ENCODE measurements at regions not wholly inside any gene's neighbourhood (a gene's known extent, or its start where the extent isn't known, plus 50 kb on each side); places are given as distances from the start of the nearest gene placed in this dataset.

DNA sequence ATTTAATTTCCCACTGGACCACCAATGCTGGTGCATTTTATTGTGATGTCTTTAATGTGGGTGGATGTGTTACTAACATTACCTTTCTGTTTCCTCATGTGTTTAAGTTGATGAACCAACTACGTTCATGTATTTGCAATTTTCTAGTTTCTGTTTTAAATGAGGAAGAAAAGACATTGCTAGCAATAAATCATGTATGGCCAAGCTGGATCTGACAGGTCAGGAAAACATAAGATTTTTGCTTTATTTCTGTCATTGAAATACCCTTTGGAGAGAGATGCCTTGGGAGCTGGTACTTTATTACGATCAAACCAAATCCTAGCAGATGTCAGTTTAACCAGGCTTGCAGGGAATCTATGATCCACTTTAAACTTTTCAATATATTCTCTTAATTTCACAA lies 553.2 kb downstream of the RFC3 start:
- H3K9me3 ChIP-seq, result no peaks in the 10 kb centered on the region
- no peak overlapping the region for H3K4me3 ChIP-seq
- no peaks in the 10 kb centered on the region for H3K4me1 ChIP-seq
- no peaks in the 10 kb centered on the region for H3K27me3 ChIP-seq
- TF ChIP-seq CTCF (IDR thresholded peaks at IDR 0.05) (no peak), POLR2A (IDR thresholded peaks at IDR 0.05) (no peak), POLR2AphosphoS5 (IDR thresholded peaks at IDR 0.05) (no peak), EP300 (IDR thresholded peaks at IDR 0.05) (no peak)
- no peak overlapping the region for H3K27ac ChIP-seq
- no peak for ATAC-seq
- 79 to 100% methylated on average over 2 of the region's 2 CpGs for WGBS, 2 donors (ENCODE audit: low coverage in 1 of 2)
- no peaks in the 10 kb centered on the region for H3K36me3 ChIP-seq

DNA sequence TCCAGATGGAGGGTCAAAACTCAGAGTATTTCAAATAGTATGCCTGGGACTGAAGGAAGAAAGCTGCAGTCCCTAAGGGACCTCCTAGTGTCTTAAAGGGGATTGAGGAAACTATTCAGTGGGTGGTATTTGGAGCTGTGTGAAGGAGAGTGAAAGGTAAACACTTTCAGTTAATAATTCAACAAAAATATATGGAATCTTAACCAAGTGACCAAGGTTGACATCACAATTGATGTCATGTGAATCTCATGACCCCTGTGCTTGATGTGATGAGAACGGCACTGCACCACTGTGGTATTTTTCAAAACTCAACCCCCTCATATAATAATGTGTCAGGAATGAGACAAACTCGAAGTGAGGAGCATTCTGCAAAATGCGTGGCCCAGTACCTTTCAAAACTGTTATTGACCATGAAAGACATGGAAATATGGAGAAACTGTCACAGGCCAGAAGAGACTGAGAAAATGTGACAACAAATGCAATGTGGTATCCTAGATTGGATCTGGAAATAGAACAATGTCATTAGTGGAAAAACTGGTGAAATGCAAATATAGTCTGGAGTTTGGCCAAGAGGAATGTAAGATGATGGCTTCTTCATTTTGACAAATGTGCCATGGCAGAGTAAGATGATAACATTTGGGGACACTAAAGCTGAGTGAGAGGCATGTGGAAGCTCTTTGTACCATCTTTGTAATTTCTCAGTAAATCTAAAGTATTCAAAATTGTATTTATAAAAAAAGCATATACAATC lies 553.9 kb downstream of the RFC3 start:
- ATAC-seq, result no peak
- 95 to 100% methylated on average over 1 to 3 of the region's 3 CpGs for WGBS, 2 donors (ENCODE audit: low coverage in 1 of 2)
- TF ChIP-seq POLR2A (IDR thresholded peaks at IDR 0.05) (no peak), EP300 (IDR thresholded peaks at IDR 0.05) (no peak), POLR2AphosphoS5 (IDR thresholded peaks at IDR 0.05) (no peak), CTCF (IDR thresholded peaks at IDR 0.05) (no peak)
- no peak overlapping the region for H3K27ac ChIP-seq
- H3K4me1 ChIP-seq, result no peaks in the 10 kb centered on the region
- H3K27me3 ChIP-seq, result no peaks in the 10 kb centered on the region
- H3K36me3 ChIP-seq, result no peaks in the 10 kb centered on the region
- no peak overlapping the region for H3K4me3 ChIP-seq
- H3K9me3 ChIP-seq, result no peaks in the 10 kb centered on the region

DNA sequence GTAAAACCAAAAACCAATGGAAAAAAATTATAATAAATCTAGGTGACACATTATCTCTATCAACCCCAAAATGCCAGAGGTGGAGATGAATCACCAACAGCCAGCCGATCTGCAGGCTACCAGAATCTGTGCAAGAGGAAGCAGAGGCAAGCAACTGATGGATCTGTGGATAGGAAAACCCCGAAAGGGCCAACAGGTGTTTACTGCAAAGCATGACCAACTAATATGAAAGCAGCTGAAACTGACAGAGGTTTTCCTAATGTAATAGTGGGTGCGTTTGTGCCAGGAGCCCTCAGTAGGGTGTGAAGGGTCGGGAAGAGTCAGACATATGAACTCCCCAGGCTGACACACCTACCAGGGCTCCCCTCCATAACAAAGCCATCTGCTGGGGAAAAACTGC lies 554.6 kb downstream of the RFC3 start:
- Histone ChIP-seq H3K36me3 (no peaks in the 10 kb centered on the region), H3K27ac (no peak overlapping the region), H3K27me3 (no peaks in the 10 kb centered on the region), H3K4me3 (no peak overlapping the region), H3K4me1 (no peaks in the 10 kb centered on the region), H3K9me3 (no peaks in the 10 kb centered on the region)
- TF ChIP-seq EP300 (IDR thresholded peaks at IDR 0.05) (no peak), POLR2AphosphoS5 (IDR thresholded peaks at IDR 0.05) (no peak)
- 63 to 68% methylated on average over 3 to 4 of the region's 4 CpGs for WGBS, 2 donors (ENCODE audit: low coverage in 1 of 2)
- no peak for ATAC-seq

GRCh38 chr13:34376483-34376882 lies 558.5 kb downstream of the RFC3 start:
- H3K9me3 ChIP-seq, result no peaks in the 10 kb centered on the region
- TF ChIP-seq POLR2AphosphoS5 (IDR thresholded peaks at IDR 0.05) (no peak), POLR2A (IDR thresholded peaks at IDR 0.05) (no peak), CTCF (IDR thresholded peaks at IDR 0.05) (no peak)
- no peaks in the 10 kb centered on the region for H3K36me3 ChIP-seq
- no peak overlapping the region for H3K27ac ChIP-seq
- H3K4me3 ChIP-seq, result no peak overlapping the region
- no peaks in the 10 kb centered on the region for H3K27me3 ChIP-seq
- H3K4me1 ChIP-seq, result no peaks in the 10 kb centered on the region
- ATAC-seq, result no peak

DNA sequence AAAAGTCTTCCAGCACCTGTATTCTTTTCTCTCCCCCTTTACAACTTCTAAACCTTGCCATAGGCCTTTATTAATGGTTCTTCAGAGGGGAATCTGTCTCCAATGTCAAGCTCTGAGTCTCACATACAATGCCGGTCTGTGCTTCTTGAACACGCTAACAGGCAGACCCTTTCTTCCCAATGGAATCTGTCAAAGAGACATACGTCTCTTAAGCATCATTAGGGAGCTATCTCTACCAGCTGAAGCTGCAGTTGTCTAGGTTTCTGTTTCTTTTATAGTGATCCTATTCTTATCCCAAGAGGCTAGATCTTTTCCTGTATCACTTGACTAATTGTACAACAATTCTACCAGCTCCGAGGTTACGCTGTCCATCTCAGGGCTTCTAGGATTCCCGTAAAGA lies 560.8 kb upstream of the NBEA start:
- Histone ChIP-seq H3K9me3 (no peaks in the 10 kb centered on the region), H3K36me3 (no peaks in the 10 kb centered on the region), H3K27me3 (no peaks in the 10 kb centered on the region), H3K27ac (no peak overlapping the region), H3K4me1 (no peaks in the 10 kb centered on the region), H3K4me3 (no peak overlapping the region)
- 81 to 82% methylated on average over 6 of the region's 6 CpGs for WGBS, 2 donors (ENCODE audit: low coverage in 1 of 2)
- ATAC-seq, result no peak
- TF ChIP-seq POLR2A (IDR thresholded peaks at IDR 0.05) (no peak), EP300 (IDR thresholded peaks at IDR 0.05) (no peak), CTCF (IDR thresholded peaks at IDR 0.05) (no peak), POLR2AphosphoS5 (IDR thresholded peaks at IDR 0.05) (no peak)

Data from gastroesophageal sphincter (tissue), 4 donors.